Astrocyte of the hippocampus (primary cell): ENCODE measurements at regions not wholly inside any gene's neighbourhood (a gene's known extent, or its start where the extent isn't known, plus 50 kb on each side); places are given as distances from the start of the nearest gene placed in this dataset.
A peak's percentile ranks its signal among the peaks of the same experiment; 100 is the strongest.

Experiments
- DNase-seq: peaks from one replicate; pipeline ENCODE4 v3.0.0; 2011; ENCODE audit warnings: low read depth, low spot score

- no peak for DNase-seq
Measured at GRCh38 chr22:49721211-49721763, 106.4 kb downstream of the BRD1 start.

- no peak for DNase-seq
Measured at GRCh38 chr22:49720279-49720959, 107.3 kb downstream of the BRD1 start.

- DNase-seq: no peak
Measured at GRCh38 chr22:49719046-49719445, 108.6 kb downstream of the BRD1 start.

GRCh38 chr22:49718396-49718795, 109.3 kb downstream of the BRD1 start:
- DNase-seq: no peak

- no peak for DNase-seq
Measured at GRCh38 chr22:49717322-49717919, 110.3 kb downstream of the BRD1 start.

- no peak for DNase-seq
Measured at GRCh38 chr22:49716441-49716840, 111.2 kb downstream of the BRD1 start.

GRCh38 chr22:49715450-49715849, 112.2 kb downstream of the BRD1 start:
- DNase-seq: no peak

GRCh38 chr22:49713003-49713402, 114.7 kb downstream of the BRD1 start:
- no peak for DNase-seq

- DNase-seq: peak; percentile 44
Measured at GRCh38 chr22:49712195-49712791, 115.4 kb downstream of the BRD1 start.

- no peak for DNase-seq
Measured at GRCh38 chr22:49710746-49711145, 116.9 kb downstream of the BRD1 start.

GRCh38 chr22:49709464-49709863, 118.2 kb downstream of the BRD1 start:
- DNase-seq: no peak

- no peak for DNase-seq
Measured at GRCh38 chr22:49705972-49706352, 121.7 kb downstream of the BRD1 start.

GRCh38 chr22:49705216-49705971, 122.3 kb downstream of the BRD1 start:
- no peak for DNase-seq

GRCh38 chr22:49704345-49705215, 123.1 kb downstream of the BRD1 start:
- no peak for DNase-seq

GRCh38 chr22:49703990-49704344, 123.7 kb downstream of the BRD1 start:
- no peak for DNase-seq

GRCh38 chr22:49703505-49703904, 124.2 kb downstream of the BRD1 start:
- no peak for DNase-seq

- no peak for DNase-seq
Measured at GRCh38 chr22:49702068-49702397, 125.6 kb downstream of the BRD1 start.

GRCh38 chr22:49701380-49702067, 126.1 kb downstream of the BRD1 start:
- no peak for DNase-seq

GRCh38 chr22:49699928-49700498, 127.7 kb downstream of the BRD1 start:
- DNase-seq: no peak

GRCh38 chr22:49699476-49699875, 128.2 kb downstream of the BRD1 start:
- DNase-seq: no peak
